Mucosa of rectum (tissue), 2 donors: ENCODE measurements at regions not wholly inside any gene's neighbourhood (a gene's known extent, or its start where the extent isn't known, plus 50 kb on each side); places are given as distances from the start of the nearest gene placed in this dataset.
"Not testable (repeated sequence)": the region's sequence is repeated elsewhere in the genome, so short reads cannot be mapped to it uniquely, and the experiment has no call there.

Source experiments
- H3K27ac ChIP-seq, 2 donors: one replicate each; pipeline ENCODE4 v1.7.0; 2013; ENCODE audit warnings: inconsistent platforms in 2 of 2, low read depth in 2 of 2, low read length in 2 of 2
- H3K27me3 ChIP-seq, 2 donors: one replicate each; pipeline ENCODE4 v1.7.0; 2013; ENCODE audit warnings: low read length in 2 of 2; ENCODE audit not compliant: control insufficient read depth in 2 of 2, insufficient read depth in 2 of 2
- H3K36me3 ChIP-seq, 2 donors: one replicate each; pipeline ENCODE4 v1.7.0; 2013; ENCODE audit warnings: low read length in 2 of 2; ENCODE audit not compliant: control insufficient read depth in 2 of 2, insufficient read depth in 2 of 2
- H3K4me1 ChIP-seq, 2 donors: one replicate each; pipeline ENCODE4 v1.7.0; 2013; ENCODE audit warnings: low read length in 2 of 2, mild to moderate bottlenecking in 1 of 2; ENCODE audit not compliant: control insufficient read depth in 2 of 2, insufficient read depth in 2 of 2
- H3K4me3 ChIP-seq, 2 donors: one replicate each; pipeline ENCODE4 v1.7.0; 2013; ENCODE audit warnings: low read length in 2 of 2
- H3K9ac ChIP-seq, 2 donors: one replicate each; pipeline ENCODE4 v1.7.0; 2013; ENCODE audit warnings: low read length in 2 of 2, low read depth in 1 of 2, mild to moderate bottlenecking in 1 of 2
- H3K9me3 ChIP-seq, 2 donors: one replicate each; pipeline ENCODE4 v1.7.0; 2013; ENCODE audit warnings: low read length in 2 of 2; ENCODE audit not compliant: control insufficient read depth in 2 of 2
- donor health status: healthy.
- donor health status: Normal muscosa, but diverticular disease.

GRCh38 chr6:115873901-115874300 is 186.8 kb downstream of the FRK start:
- Histone ChIP-seq H3K27ac (no peak overlapping the region), H3K9ac (no peak overlapping the region), H3K9me3 (no peaks in the 10 kb centered on the region), H3K4me3 (no peak overlapping the region), H3K27me3 (no peaks in the 10 kb centered on the region), H3K4me1 (no peaks in the 10 kb centered on the region), H3K36me3 (no peaks in the 10 kb centered on the region)

DNA sequence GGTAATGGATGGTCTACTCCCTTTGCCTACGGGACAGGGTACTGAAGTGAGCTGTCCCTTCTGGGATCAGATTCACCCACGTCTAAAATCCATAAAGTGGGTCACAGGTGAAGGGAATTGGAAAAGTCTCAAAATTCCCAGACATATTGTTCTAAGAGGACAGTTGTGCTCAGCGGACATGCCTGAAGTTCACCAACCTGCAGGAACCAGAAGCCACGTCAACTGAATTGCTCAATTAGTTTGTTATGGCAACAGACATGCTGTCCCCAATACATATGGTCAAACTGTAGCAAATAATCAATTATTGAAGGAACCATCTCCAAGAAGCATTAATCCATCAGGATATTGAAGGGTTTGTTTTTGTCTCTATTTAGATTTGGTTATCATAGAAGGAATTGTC is 190.2 kb downstream of the FRK start:
- H3K4me1 ChIP-seq, result no peaks in the 10 kb centered on the region

DNA sequence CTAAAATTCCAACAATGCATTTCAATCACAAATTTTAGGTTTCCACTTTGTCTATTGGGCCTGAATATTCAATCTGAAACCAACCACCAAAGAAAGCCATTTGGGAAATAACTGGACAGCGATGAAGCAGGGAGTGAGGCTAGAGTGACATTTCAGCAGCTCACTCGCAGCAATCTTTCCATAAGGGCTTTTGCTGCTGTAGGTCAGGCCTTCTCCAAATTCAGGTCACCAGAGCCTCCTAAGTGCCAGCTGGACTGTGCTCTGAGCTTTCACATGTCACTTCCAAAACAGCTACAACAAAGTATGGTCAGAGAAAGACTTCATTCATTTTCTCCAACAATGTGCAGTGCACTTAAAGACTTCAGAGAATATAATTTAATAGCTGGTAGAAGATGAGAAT is 194.8 kb downstream of the FRK start:
- Histone ChIP-seq H3K27me3 (no peaks in the 10 kb centered on the region), H3K9ac (no peak overlapping the region), H3K9me3 (no peaks in the 10 kb centered on the region), H3K4me3 (no peak overlapping the region), H3K27ac (no peak overlapping the region), H3K4me1 (no peaks in the 10 kb centered on the region), H3K36me3 (no peaks in the 10 kb centered on the region)

More for the DNA sequence above, 190.2 kb downstream of the FRK start:
- Histone ChIP-seq H3K27me3 (no peaks in the 10 kb centered on the region), H3K9ac (no peak overlapping the region), H3K9me3 (no peaks in the 10 kb centered on the region), H3K4me3 (no peak overlapping the region), H3K27ac (no peak overlapping the region), H3K36me3 (no peaks in the 10 kb centered on the region)

DNA sequence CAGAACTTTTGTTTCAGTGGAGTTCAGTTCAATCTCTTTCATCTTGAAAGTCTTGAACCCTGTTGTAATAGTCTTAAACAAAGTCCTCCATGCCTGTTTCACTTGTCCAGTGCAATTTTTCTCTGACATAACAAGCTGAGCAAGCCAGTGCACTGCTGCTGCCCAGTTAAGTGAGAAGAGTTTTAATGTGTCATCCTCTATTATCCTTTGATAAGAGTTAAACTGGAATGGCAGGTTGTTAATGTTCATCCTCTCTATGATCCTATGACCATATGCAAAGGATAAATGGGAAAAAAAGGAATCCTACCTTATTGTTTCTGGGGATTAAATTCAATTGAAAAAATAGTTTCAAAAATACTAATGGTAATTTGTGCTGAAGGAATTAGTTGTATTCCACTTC is 197.5 kb downstream of the FRK start:
- no peaks in the 10 kb centered on the region for H3K36me3 ChIP-seq
- no peak overlapping the region for H3K4me3 ChIP-seq
- no peaks in the 10 kb centered on the region for H3K27me3 ChIP-seq
- H3K27ac ChIP-seq, result no peak overlapping the region
- no peaks in the 10 kb centered on the region for H3K9me3 ChIP-seq
- H3K4me1 ChIP-seq, result no peaks in the 10 kb centered on the region
- no peak overlapping the region for H3K9ac ChIP-seq

DNA sequence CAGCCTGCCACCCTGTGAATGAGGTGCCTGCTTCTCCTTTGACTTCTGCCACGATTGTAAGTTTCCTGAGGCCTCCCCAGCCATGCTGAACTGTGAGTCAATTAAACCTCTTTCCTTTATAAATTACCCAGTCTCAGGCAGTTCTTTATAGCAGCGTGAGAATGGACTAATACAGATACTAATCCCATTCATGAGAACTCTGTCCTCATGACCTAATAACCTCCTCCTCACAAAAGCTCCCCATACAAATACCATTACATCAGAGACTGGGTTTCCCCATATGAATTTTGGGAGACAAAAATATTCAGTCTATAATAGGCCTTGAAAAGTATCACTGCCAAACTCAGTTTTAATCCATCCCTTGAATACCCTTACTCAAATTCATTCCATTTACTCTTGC is 199.0 kb downstream of the FRK start:
- H3K4me3 ChIP-seq, H3K9me3 ChIP-seq, H3K27me3 ChIP-seq, H3K4me1 ChIP-seq, H3K27ac ChIP-seq, H3K9ac ChIP-seq, H3K36me3 ChIP-seq: not testable (repeated sequence)

GRCh38 chr6:115859577-115859976 is 201.1 kb downstream of the FRK start:
- not testable (repeated sequence) for H3K9ac ChIP-seq, H3K27me3 ChIP-seq, H3K36me3 ChIP-seq, H3K27ac ChIP-seq, H3K4me1 ChIP-seq, H3K4me3 ChIP-seq, H3K9me3 ChIP-seq

DNA sequence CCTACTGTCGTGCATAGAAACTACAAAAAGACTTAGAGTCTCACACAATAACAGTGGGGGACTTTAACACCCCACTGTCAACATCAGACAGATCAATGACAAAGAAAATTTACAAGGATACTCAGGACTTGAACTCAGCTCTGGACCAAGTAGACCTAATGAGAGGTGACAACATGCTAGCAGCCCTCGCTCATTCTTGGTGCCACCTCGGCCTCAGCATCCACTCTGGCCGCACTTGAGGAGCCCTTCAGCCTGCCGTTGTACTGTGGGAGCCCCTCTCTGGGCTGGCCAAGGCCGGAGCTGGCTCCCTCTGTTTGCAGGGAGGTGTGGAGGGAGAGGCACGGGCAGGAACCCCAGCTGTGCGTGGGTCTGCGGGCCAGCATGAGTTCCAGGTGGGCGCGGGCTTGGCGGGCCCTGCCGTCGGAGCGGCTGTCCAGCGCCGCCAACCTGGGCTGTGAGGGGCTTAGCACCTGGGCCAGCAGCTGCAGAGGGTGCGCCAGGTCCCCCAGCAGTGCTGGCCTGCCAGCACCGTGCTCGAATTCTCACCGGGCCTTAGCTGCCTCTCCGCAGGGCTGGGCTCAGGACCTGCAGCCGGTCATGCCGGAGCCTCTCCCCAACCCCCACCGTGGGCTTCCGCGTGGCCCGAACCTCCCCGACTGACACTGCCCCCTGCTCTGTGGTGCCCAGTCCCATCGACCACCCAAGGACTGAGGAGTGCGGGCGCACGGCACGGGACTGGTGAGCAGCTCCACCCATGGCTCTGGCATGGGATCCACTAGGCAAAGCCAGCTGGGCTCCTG is 205.6 kb downstream of the FRK start:
- Histone ChIP-seq H3K9me3 (no peaks in the 10 kb centered on the region), H3K27me3 (no peaks in the 10 kb centered on the region), H3K27ac (no peak overlapping the region)

GRCh38 chr6:115847671-115848070 is 213.0 kb downstream of the FRK start:
- no peaks in the 10 kb centered on the region for H3K9me3 ChIP-seq
- no peaks in the 10 kb centered on the region for H3K27me3 ChIP-seq
- no peaks in the 10 kb centered on the region for H3K36me3 ChIP-seq
- no peak overlapping the region for H3K4me3 ChIP-seq
- no peak overlapping the region for H3K9ac ChIP-seq
- H3K4me1 ChIP-seq, result no peaks in the 10 kb centered on the region
- H3K27ac ChIP-seq, result no peak overlapping the region

More for the DNA sequence above, 205.6 kb downstream of the FRK start:
- H3K4me3 ChIP-seq, result no peak overlapping the region
- H3K9ac ChIP-seq, result no peak overlapping the region
- H3K36me3 ChIP-seq, result no peaks in the 10 kb centered on the region
- no peaks in the 10 kb centered on the region for H3K4me1 ChIP-seq

- Histone ChIP-seq H3K4me3 (no peak overlapping the region), H3K27ac (no peak overlapping the region), H3K4me1 (no peaks in the 10 kb centered on the region), H3K27me3 (no peaks in the 10 kb centered on the region), H3K9me3 (no peaks in the 10 kb centered on the region), H3K9ac (no peak overlapping the region), H3K36me3 (no peaks in the 10 kb centered on the region)
Observed at GRCh38 chr6:115843945-115844344, 216.7 kb downstream of the FRK start.

DNA sequence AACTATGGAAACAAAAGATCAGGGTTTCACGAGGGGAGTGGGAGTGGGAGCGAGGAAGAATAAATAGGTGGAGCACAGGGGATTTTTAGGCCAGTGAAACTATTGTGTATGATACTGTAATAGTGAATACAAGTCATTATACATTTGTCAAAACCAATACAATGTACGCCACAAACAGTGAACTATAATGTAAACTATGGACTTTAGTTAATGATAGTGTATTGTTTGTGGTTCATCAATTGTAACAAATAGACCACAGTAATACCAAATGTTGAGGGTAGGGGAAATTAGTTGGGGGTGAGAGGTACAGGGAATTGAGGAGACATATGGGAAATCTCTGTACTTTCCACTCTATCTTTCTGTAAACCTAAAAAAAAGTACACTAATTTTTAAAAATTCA is 218.4 kb downstream of the FRK start:
- Histone ChIP-seq H3K9me3 (no peaks in the 10 kb centered on the region), H3K9ac (no peak overlapping the region), H3K4me1 (no peaks in the 10 kb centered on the region), H3K4me3 (no peak overlapping the region), H3K27ac (no peak overlapping the region), H3K36me3 (no peaks in the 10 kb centered on the region), H3K27me3 (no peaks in the 10 kb centered on the region)
